Mesothelial cell of epicardium (in vitro differentiated cells): ENCODE measurements at regions not wholly inside any gene's neighbourhood (a gene's known extent, or its start where the extent isn't known, plus 50 kb on each side); places are given as distances from the start of the nearest gene placed in this dataset.

Experiments used
- DNase-seq, 2 experiments: peaks; one replicate each; pipeline ENCODE4 v3.0.0; 2021; ENCODE audit warnings: low spot score in 2 of 2; ENCODE audit not compliant: unreplicated experiment in 2 of 2
- H3K27ac Mint-ChIP-seq: 2 replicates; pipeline ENCODE4 v1.8.0; 2021; ENCODE audit warnings: mixed read lengths
- H3K27me3 Mint-ChIP-seq: 2 replicates; pipeline ENCODE4 v1.8.0; 2021; ENCODE audit warnings: low read depth, mixed read lengths
- H3K36me3 Mint-ChIP-seq: 2 replicates; pipeline ENCODE4 v1.8.0; 2021; ENCODE audit warnings: mixed read lengths
- H3K4me1 Mint-ChIP-seq: 2 replicates; pipeline ENCODE4 v1.8.0; 2021; ENCODE audit warnings: mixed read lengths
- H3K4me3 Mint-ChIP-seq: 2 replicates; pipeline ENCODE4 v1.8.0; 2021; ENCODE audit warnings: mild to moderate bottlenecking, moderate library complexity, mixed read lengths
- H3K9me3 Mint-ChIP-seq: 2 replicates; pipeline ENCODE4 v1.8.0; 2021; ENCODE audit warnings: mixed read lengths
- CTCF ChIP-seq: fragments of 200-600 bp; sonication (generic); IDR thresholded peaks from one replicate; pipeline ENCODE4 v1.5.0; 2021; ENCODE audit warnings: antibody characterized with exemption; ENCODE audit not compliant: unreplicated experiment

- no peaks in the 10 kb centered on the region for H3K36me3 Mint-ChIP-seq
- peaks cover 37% of the 10 kb centered on the region for H3K27me3 Mint-ChIP-seq
- no peak overlapping the region for H3K27ac Mint-ChIP-seq
- H3K4me3 Mint-ChIP-seq, result no peak overlapping the region
- no peak for TF ChIP-seq CTCF
- peaks cover 4% of the 10 kb centered on the region for H3K9me3 Mint-ChIP-seq
- DNase-seq, result no peak
- H3K4me1 Mint-ChIP-seq, result no peaks in the 10 kb centered on the region
Observed at GRCh38 chr11:31973172-31973571, 117.7 kb upstream of the RCN1 start.

DNA sequence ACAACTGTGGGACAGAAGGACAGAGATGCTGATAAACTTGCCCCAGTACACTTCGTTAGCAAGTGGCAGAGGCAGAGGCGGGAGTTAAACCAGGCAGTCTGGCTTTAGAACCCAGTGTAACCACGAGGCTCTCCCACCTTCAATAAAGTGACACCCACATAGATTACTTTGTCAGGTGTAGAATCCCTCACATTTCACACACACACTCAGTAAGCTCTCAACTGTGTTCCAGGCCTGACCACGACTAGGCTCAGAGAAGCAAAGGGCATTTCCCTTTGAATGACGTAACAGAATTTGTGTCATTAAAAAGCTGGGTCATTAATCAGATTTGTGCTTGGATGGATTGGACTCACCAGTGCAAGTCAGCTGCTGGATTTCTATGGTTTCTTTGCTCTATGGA is 118.3 kb upstream of the RCN1 start:
- Mint-ChIP-seq H3K4me1 (no peaks in the 10 kb centered on the region), H3K9me3 (peaks cover 4% of the 10 kb centered on the region), H3K27me3 (peaks cover 37% of the 10 kb centered on the region), H3K36me3 (no peaks in the 10 kb centered on the region), H3K27ac (no peak overlapping the region), H3K4me3 (no peak overlapping the region)
- DNase-seq, result no peak
- TF ChIP-seq CTCF, result no peak

- Mint-ChIP-seq H3K36me3 (no peaks in the 10 kb centered on the region), H3K4me1 (no peaks in the 10 kb centered on the region), H3K27ac (no peak overlapping the region), H3K27me3 (peaks cover 25% of the 10 kb centered on the region), H3K4me3 (no peak overlapping the region), H3K9me3 (peaks cover 4% of the 10 kb centered on the region)
- no peak for DNase-seq
- TF ChIP-seq CTCF, result no peak
Observed at GRCh38 chr11:31969359-31969702, 121.5 kb upstream of the RCN1 start.

GRCh38 chr11:31968461-31969358 is 122.2 kb upstream of the RCN1 start:
- peaks cover 4% of the 10 kb centered on the region for H3K9me3 Mint-ChIP-seq
- DNase-seq, result no peak
- TF ChIP-seq CTCF, result no peak
- no peaks in the 10 kb centered on the region for H3K36me3 Mint-ChIP-seq
- H3K27me3 Mint-ChIP-seq, result peaks cover 21% of the 10 kb centered on the region
- H3K27ac Mint-ChIP-seq, result no peak overlapping the region
- no peak overlapping the region for H3K4me3 Mint-ChIP-seq
- no peaks in the 10 kb centered on the region for H3K4me1 Mint-ChIP-seq

- Mint-ChIP-seq H3K4me3 (no peak overlapping the region), H3K4me1 (no peaks in the 10 kb centered on the region), H3K27me3 (peaks cover 18% of the 10 kb centered on the region), H3K27ac (no peak overlapping the region), H3K9me3 (peaks cover 4% of the 10 kb centered on the region), H3K36me3 (no peaks in the 10 kb centered on the region)
- no peak for DNase-seq
- TF ChIP-seq CTCF, result no peak
Observed at GRCh38 chr11:31967404-31968130, 123.3 kb upstream of the RCN1 start.
